Middle frontal gyrus (tissue), 1 donor: ENCODE measurements at regions not wholly inside any gene's neighbourhood (a gene's known extent, or its start where the extent isn't known, plus 50 kb on each side); places are given as distances from the start of the nearest gene placed in this dataset.

Experiments
- DNase-seq: peaks from one replicate; pipeline ENCODE4 v3.0.0-alpha.2; 2015; ENCODE audit warnings: low spot score; ENCODE audit errors: extremely low spot score

DNA sequence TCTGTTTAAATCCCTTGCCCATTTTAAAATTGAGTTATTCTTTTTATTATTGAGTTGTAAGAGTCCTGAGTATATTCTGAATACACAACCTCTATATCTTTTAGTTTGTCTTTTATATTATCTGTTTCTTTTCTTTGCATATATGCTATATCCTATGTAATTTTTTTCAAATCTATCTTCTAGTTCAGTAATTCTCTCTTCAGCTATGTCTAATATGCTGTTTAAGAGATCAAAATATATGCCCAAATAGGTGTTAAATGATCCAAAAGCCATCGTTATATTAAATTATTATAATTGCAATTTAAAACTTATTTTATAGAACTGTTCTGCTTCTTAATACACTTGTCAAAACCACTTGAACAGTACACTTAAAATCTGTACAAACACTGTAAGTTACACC lies 107.4 kb upstream of the TSPAN5 start:
- DNase-seq, result no peak

GRCh38 chr4:98758182-98758581 lies 99.8 kb upstream of the TSPAN5 start:
- DNase-seq, result no peak

DNA sequence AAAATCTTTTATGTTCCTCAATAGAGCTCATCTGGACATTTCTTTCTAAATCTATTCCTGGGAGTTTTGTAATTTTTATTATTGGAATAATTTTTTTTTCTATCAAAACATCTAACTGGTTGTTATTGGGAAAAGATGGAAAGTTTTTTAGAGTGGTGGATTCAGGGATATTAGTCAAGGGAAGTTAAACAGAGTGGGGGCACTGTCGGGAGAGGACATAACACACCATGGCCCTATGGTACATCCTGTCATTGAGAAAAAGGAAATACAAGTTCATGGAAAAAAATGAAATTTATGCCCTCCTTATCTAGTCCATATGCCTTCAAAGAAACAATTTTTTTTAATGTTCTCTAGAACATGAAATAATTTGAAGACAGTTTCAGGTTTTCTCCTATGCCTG lies 96.3 kb upstream of the TSPAN5 start:
- no peak for DNase-seq

DNA sequence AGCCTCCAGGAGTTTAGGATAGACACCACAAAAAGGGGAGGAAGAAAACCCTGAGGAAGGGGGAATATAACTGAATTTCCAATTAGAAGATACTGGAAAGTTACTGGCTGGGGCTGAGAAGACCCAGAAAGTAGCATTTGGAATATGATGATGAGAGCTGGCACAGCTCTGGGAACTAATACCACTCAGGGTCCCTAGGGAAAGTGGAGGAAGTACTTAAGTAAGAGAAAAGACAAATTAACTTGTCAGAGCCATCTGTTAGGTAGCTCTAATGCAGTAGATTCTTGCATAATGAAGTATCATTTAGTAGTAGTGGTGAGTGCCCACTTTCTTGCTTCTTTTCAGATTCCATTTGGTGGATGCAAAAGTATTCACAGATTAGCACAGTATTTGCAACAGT lies 90.8 kb upstream of the TSPAN5 start:
- no peak for DNase-seq

DNA sequence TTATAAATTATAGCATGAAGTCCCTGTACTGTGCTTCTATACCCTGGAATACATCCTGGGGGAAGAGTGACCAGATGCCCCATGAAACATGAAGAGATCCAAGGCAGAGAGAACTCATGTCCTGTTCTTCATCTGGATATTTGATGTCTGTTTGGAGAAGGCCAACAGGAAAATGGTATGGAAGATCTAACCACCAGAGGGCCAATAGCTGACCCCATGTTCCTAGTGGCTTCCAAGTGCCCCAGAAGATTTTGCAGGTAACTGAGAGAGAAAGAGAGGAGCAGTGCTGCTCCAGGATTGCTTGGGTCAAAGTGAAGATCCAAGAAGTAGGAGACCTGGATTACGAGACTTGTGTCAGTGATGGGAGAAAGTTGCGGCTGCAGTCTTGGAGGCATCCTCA lies 90.2 kb upstream of the TSPAN5 start:
- no peak for DNase-seq

- DNase-seq, result no peak
Observed at GRCh38 chr4:98747393-98748091, 89.1 kb upstream of the TSPAN5 start.

- DNase-seq, result no peak
Observed at GRCh38 chr4:98746936-98747335, 88.5 kb upstream of the TSPAN5 start.

- DNase-seq, result no peak
Observed at GRCh38 chr4:98746530-98746929, 88.1 kb upstream of the TSPAN5 start.

DNA sequence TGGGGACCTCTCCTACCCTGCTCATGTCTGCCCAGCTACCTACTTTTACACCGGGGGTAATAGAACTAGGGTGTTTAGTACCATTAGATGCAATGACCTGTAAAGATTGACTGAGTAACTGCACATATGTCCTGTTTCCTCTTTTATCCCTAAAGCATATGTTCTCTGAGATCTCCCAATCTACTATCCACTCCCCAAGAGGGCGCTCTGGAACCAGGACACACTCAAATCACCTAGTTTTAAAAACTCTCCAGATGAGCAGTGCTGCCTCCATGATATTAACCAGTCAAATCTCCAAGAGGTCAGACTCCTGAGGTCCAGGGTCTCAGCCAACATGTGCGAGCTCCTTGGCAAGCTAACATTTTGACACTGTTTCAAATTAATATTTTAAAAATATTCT lies 87.0 kb upstream of the TSPAN5 start:
- no peak for DNase-seq

DNA sequence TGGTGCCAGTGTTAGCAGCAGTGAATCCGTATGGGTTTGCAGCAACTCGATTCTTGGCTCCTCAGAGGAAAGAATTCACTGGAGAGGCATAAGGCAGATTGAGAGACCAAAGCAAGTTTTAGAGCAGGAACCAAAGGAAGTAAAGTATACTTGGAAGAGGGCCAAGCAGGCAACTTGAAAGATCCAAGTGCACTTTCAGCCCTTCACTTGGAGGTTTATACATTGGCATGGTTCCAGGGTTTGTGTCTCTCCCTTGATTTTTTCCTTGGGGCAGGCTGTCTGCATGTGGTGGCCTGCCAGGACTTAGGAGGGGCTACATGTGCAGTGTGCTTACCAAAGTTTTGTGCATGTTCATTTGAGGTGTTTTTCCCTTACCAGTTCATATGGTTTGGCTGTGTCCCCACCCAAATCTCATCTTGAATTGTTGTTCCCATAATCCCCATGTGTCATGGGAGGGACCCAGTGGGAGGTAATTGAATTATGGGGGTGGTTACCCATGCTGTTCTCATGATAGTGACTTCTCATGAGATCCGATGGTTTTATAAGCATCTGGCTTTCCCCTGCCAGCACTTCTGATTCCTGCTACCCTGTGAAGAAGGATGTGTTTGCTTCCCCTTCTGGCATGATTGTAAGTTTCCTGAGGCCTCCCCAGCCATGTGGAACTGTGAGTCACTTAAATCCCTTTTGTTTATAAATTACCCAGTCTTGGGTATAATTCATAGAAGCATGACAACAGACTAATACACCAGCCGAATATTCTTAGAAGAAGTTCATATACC lies 86.2 kb upstream of the TSPAN5 start:
- DNase-seq, result no peak

- no peak for DNase-seq
Observed at GRCh38 chr4:98741952-98742351, 83.5 kb upstream of the TSPAN5 start.

DNA sequence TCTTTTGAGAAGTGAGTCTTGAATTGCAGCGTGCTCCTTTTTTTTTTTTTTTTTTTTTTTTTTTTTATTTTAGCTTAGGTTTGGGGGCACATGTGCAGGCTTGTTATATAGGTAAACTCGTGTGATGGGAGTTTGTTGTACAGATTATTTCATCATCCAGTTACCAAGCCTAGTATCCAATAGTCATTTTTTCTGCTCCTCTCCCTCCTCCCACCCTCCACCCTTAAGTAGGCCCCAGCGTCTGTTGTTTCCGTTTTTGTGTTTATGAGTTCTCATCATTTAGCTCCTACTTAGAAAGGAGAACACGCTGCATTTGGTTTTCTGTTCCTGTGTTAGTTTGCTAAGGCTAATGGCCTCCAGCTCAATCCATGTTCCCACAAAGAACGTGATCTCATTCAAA lies 81.3 kb upstream of the TSPAN5 start:
- no peak for DNase-seq

- no peak for DNase-seq
Observed at GRCh38 chr4:98733601-98734000, 75.2 kb upstream of the TSPAN5 start.

DNA sequence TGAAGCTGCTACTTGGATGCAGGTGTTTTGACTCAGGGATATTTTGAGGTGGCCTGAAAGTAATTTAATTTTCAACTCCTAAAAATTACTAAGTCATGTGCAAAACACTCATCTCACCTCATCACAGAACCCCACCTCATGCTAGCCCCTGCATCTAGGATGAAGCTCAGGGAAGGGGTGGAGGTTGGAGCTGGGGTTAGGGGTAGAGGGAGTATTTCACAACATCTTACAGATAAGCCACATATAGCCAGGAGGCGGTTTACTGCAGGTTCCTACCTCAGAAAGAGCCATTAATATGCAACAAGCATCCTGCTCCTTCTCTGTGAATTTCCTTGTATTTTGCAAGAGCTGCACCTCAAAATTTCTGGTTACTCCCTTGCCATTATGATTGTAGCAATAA lies 70.5 kb upstream of the TSPAN5 start:
- no peak for DNase-seq

DNA sequence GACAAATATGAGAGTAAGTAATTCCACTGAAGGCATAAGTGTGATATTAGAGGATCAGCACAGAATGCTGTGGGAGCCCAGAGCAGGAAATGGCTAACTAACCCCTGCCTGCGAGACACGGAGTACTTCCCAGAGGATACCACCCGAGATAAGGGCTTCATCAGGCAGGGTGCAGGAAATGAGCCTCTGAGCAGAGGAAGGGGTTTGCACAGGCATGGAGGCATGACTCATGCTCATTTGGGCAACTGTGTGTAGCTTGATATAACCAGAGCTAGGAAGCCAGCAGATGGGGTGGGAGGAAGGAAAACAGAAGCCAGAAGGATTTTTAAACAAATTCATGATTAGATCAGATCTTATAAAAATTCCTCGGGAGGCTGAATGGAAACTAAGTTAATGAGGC lies 70.0 kb upstream of the TSPAN5 start:
- DNase-seq, result peak; percentile 8

GRCh38 chr4:98722000-98722399 lies 63.6 kb upstream of the TSPAN5 start:
- no peak for DNase-seq

- DNase-seq, result no peak
Observed at GRCh38 chr4:98720871-98721480, 62.6 kb upstream of the TSPAN5 start.

DNA sequence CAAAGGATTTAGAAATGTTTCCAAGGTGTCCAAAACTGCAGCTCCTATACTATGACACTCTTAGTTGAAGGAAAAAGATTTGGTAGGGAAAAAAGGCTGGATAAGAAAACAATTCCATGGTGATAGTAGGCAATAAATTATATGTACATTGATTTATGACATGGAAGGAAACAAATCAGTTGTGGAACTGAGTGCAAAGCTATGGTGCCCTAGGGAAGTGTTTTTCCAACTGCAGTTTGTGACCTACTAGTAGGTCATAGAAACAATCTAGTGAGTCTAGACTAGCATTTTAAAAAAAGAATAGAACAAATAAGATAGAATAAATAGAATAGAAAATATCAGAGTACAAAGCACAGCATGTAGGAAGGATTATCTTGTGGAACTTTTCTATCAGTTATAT lies 58.4 kb upstream of the TSPAN5 start:
- no peak for DNase-seq

GRCh38 chr4:98712607-98713006 lies 54.2 kb upstream of the TSPAN5 start:
- no peak for DNase-seq

DNA sequence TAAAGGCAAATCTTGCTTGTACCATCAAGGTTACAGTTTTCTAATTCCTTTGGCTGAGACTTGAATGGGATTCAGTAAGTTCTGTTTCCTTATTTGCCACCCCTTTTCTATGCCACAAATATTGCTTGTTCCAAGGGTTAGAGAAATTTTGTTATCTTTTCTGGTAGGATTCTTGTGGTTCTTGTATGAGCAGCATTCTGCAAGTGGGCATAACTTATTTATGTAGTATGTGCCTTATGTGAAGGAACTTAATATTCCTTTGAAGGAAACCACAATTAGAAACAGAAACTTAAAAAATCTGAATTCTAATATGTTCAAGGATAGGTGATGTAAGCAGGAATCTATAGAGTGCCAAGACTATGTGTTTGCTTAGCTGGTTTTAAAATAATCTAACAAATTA lies 53.1 kb upstream of the TSPAN5 start:
- DNase-seq, result no peak

DNA sequence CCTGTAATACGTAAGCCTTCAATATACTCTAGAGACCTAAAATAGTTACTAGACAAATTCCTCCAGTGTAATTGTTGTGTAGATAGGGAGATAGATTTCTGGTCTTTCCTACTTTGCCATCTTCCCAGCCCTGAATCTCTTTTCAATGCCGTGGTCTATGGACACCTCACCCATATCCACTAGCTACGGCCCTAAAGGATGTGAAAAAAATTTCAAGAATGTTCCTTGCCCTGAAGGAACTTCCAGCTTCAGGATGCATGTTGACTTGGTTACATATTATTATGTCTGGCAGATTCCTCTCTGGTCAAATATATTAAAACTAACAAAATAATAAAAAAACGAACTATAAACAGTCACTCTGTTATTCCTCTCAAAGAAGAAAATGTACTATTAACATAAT lies 52.4 kb upstream of the TSPAN5 start:
- DNase-seq, result no peak
